Neural progenitor cell (in vitro differentiated cells): ENCODE measurements at regions not wholly inside any gene's neighbourhood (a gene's known extent, or its start where the extent isn't known, plus 50 kb on each side); places are given as distances from the start of the nearest gene placed in this dataset.

Experiments used
- DNase-seq: peaks from one replicate; pipeline ENCODE4 v3.0.0-alpha.2; 2016; ENCODE audit warnings: low spot score
- H2AFZ ChIP-seq: fragments of 200-600 bp; sonication (generic); replicated peaks from 2 replicates; pipeline ENCODE4 v1.6.1; 2016; ENCODE audit warnings: antibody characterized with exemption
- H3F3A ChIP-seq: fragments of 200-600 bp; sonication (generic); 2 replicates; pipeline ENCODE4 v1.6.1; 2016; ENCODE audit warnings: antibody characterized with exemption, low read depth
- H3K27ac ChIP-seq: fragments of 200-600 bp; sonication (generic); 2 replicates; pipeline ENCODE4 v1.5.1; 2016; ENCODE audit warnings: mild to moderate bottlenecking
- H3K27me3 ChIP-seq: fragments of 200-600 bp; sonication (generic); 2 replicates; pipeline ENCODE4 v1.6.1; 2016; ENCODE audit warnings: mild to moderate bottlenecking, moderate library complexity
- H3K36me3 ChIP-seq: fragments of 200-600 bp; sonication (generic); 2 replicates; pipeline ENCODE4 v1.5.1; 2016
- H3K4me1 ChIP-seq: fragments of 200-600 bp; sonication (generic); 2 replicates; pipeline ENCODE4 v1.6.1; 2016; ENCODE audit warnings: mixed run types
- H3K4me2 ChIP-seq: fragments of 200-600 bp; sonication (generic); 2 replicates; pipeline ENCODE4 v1.6.1; 2016
- H3K4me3 ChIP-seq: fragments of 200-600 bp; sonication (generic); 2 replicates; pipeline ENCODE4 v1.5.1; 2016
- H3K79me2 ChIP-seq: fragments of 200-600 bp; sonication (generic); 2 replicates; pipeline ENCODE4 v1.6.1; 2016; ENCODE audit warnings: low read depth
- H3K9ac ChIP-seq: fragments of 200-600 bp; sonication (generic); 2 replicates; pipeline ENCODE4 v1.6.1; 2016
- H3K9me3 ChIP-seq: fragments of 200-600 bp; sonication (generic); 2 replicates; pipeline ENCODE4 v1.5.1; 2016; ENCODE audit warnings: low read depth
- H4K20me1 ChIP-seq: fragments of 200-600 bp; sonication (generic); 2 replicates; pipeline ENCODE4 v1.6.1; 2016; ENCODE audit warnings: low read depth
- H3K27ac Mint-ChIP-seq: 3 replicates; pipeline ENCODE4 v1.8.0; 2021; ENCODE audit warnings: mixed read lengths
- H3K27me3 Mint-ChIP-seq: 2 replicates; pipeline ENCODE4 v1.8.0; 2022; ENCODE audit warnings: low read depth, mild to moderate bottlenecking, inconsistent platforms, moderate library complexity, mixed read lengths; ENCODE audit not compliant: insufficient read depth
- H3K36me3 Mint-ChIP-seq: 3 replicates; pipeline ENCODE4 v1.8.0; 2021; ENCODE audit warnings: mixed read lengths
- H3K4me1 Mint-ChIP-seq: 3 replicates; pipeline ENCODE4 v1.8.0; 2021; ENCODE audit warnings: mixed read lengths
- H3K4me3 Mint-ChIP-seq: 3 replicates; pipeline ENCODE4 v1.8.0; 2021; ENCODE audit warnings: mild to moderate bottlenecking, moderate library complexity, mixed read lengths
- H3K9me3 Mint-ChIP-seq: 3 replicates; pipeline ENCODE4 v1.8.0; 2020; ENCODE audit warnings: mixed read lengths
- EZH2 ChIP-seq: fragments of 200-600 bp; sonication (generic); IDR thresholded peaks from 2 replicates; pipeline ENCODE4 v1.6.1; 2017; ENCODE audit warnings: antibody characterized with exemption, mild to moderate bottlenecking, moderate library complexity
- EZH2phosphoT487 ChIP-seq: fragments of 200-600 bp; sonication (generic); IDR thresholded peaks from 2 replicates; pipeline ENCODE4 v1.6.1; 2017; ENCODE audit warnings: antibody characterized with exemption
- TF ChIP-seq, protein P1 (sequence below): fragments of 200-600 bp; sonication (generic); IDR thresholded peaks from 2 replicates; pipeline ENCODE4 v1.5.1; 2017; ENCODE audit warnings: antibody characterized with exemption, mild to moderate bottlenecking

DNA sequence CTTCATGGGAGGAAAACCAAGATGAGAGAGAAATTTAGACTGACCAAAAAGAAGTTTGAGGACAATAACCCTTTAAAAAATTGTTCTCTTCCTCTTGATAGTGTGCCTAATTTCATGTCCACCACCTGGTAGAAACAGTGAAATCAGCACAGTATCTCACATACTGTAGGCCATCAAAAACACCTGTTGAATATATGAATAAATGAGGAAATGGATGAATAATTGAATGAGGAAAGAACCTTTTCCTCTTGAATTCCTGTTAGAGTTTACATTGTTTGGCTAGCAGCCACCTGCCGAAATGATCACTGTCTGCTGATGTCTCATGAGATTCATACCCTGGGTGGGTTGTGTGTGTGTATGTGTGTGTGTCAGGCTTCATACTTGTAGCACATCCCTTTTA, 198.7 kb upstream of the PBX1 start:
- Histone ChIP-seq H3F3A (no peaks in the 10 kb centered on the region), H3K27me3 (no peaks in the 10 kb centered on the region), H3K4me2 (no peak overlapping the region), H2AFZ (no peak overlapping the region), H3K9ac (no peak overlapping the region), H4K20me1 (no peaks in the 10 kb centered on the region), H3K36me3 (no peaks in the 10 kb centered on the region), H3K79me2 (no peaks in the 10 kb centered on the region), H3K4me3 (no peak overlapping the region), H3K4me1 (no peaks in the 10 kb centered on the region), H3K9me3 (no peaks in the 10 kb centered on the region), H3K27ac (no peak overlapping the region)
- Mint-ChIP-seq H3K27me3 (peaks cover 2% of the 10 kb centered on the region), H3K9me3 (peaks cover 3% of the 10 kb centered on the region), H3K36me3 (no peaks in the 10 kb centered on the region), H3K27ac (no peak overlapping the region), H3K4me3 (no peak overlapping the region), H3K4me1 (peaks cover 3% of the 10 kb centered on the region)
- DNase-seq: no peak
- TF ChIP-seq EZH2 (no peak), EZH2phosphoT487 (no peak)
- TF ChIP-seq, protein P1, sequence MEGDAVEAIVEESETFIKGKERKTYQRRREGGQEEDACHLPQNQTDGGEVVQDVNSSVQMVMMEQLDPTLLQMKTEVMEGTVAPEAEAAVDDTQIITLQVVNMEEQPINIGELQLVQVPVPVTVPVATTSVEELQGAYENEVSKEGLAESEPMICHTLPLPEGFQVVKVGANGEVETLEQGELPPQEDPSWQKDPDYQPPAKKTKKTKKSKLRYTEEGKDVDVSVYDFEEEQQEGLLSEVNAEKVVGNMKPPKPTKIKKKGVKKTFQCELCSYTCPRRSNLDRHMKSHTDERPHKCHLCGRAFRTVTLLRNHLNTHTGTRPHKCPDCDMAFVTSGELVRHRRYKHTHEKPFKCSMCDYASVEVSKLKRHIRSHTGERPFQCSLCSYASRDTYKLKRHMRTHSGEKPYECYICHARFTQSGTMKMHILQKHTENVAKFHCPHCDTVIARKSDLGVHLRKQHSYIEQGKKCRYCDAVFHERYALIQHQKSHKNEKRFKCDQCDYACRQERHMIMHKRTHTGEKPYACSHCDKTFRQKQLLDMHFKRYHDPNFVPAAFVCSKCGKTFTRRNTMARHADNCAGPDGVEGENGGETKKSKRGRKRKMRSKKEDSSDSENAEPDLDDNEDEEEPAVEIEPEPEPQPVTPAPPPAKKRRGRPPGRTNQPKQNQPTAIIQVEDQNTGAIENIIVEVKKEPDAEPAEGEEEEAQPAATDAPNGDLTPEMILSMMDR: no peak

DNA sequence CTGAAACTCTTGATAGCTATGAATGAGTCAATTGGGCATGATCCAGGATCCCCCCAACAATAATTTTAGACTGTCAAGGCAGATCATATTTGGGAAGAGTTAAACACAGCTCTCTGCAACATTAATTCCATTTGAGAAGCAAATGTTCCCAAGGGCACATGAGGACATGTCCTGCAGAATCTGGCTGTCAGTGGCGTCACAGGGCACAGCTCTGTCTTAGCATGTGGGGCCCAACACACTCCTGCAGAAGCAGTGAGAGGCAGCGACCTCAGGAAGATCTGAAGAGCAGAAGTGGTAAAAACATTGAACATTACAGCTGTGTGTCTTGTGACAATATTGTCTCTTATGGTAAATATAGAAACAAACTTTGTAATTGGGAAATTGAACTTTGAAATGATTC, 197.1 kb upstream of the PBX1 start:
- peaks cover 3% of the 10 kb centered on the region for H3K4me1 Mint-ChIP-seq
- no peak overlapping the region for H3K27ac Mint-ChIP-seq
- Histone ChIP-seq H3K4me2 (no peak overlapping the region), H3K4me1 (no peaks in the 10 kb centered on the region), H4K20me1 (no peaks in the 10 kb centered on the region), H3K9me3 (no peaks in the 10 kb centered on the region), H3K27me3 (no peaks in the 10 kb centered on the region), H2AFZ (no peak overlapping the region), H3K36me3 (no peaks in the 10 kb centered on the region), H3K27ac (no peak overlapping the region), H3K79me2 (no peaks in the 10 kb centered on the region), H3K9ac (no peak overlapping the region), H3F3A (no peaks in the 10 kb centered on the region), H3K4me3 (no peak overlapping the region)
- H3K9me3 Mint-ChIP-seq: peaks cover 10% of the 10 kb centered on the region
- TF ChIP-seq EZH2 (no peak), EZH2phosphoT487 (no peak)
- TF ChIP-seq, protein P1: no peak
- H3K36me3 Mint-ChIP-seq: no peaks in the 10 kb centered on the region
- H3K4me3 Mint-ChIP-seq: no peak overlapping the region
- DNase-seq: no peak
- H3K27me3 Mint-ChIP-seq: peaks cover 4% of the 10 kb centered on the region

DNA sequence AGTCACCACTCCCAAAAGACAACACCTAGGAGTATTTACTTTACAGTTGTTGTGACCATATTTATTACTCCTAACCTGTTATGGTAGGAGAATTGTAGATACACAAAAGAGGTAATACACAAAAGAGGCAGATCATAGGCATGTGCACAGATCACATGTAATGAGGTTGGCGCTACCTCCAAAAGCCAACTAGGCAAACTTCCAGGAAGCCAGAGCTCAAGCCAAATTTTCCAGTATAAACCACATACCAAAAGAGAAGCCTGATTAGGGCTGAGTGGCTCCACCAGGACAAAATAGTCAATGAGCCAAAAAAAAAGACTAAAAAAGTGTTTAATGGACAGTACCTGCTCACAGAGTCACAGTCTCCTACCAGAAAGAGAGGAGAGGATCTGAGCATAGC, 195.0 kb upstream of the PBX1 start:
- Histone ChIP-seq H3K9ac (no peak overlapping the region), H3K4me3 (no peak overlapping the region), H3K27ac (no peak overlapping the region), H3K4me2 (no peak overlapping the region), H2AFZ (no peak overlapping the region), H3K27me3 (no peaks in the 10 kb centered on the region), H4K20me1 (no peaks in the 10 kb centered on the region), H3K36me3 (no peaks in the 10 kb centered on the region), H3K79me2 (no peaks in the 10 kb centered on the region), H3K9me3 (no peaks in the 10 kb centered on the region), H3F3A (no peaks in the 10 kb centered on the region), H3K4me1 (no peaks in the 10 kb centered on the region)
- TF ChIP-seq EZH2phosphoT487 (no peak), EZH2 (no peak)
- TF ChIP-seq, protein P1: no peak
- Mint-ChIP-seq H3K36me3 (no peaks in the 10 kb centered on the region), H3K9me3 (peaks cover 14% of the 10 kb centered on the region), H3K27ac (no peak overlapping the region), H3K27me3 (peaks cover 4% of the 10 kb centered on the region), H3K4me3 (no peak overlapping the region), H3K4me1 (no peaks in the 10 kb centered on the region)
- DNase-seq: no peak
